Mesenchymal stem cell (in vitro differentiated cells and primary cell): ENCODE measurements at regions not wholly inside any gene's neighbourhood (a gene's known extent, or its start where the extent isn't known, plus 50 kb on each side); places are given as distances from the start of the nearest gene placed in this dataset.

ENCODE experiments used
- DNase-seq: peaks from one replicate; pipeline ENCODE4 v3.0.0-alpha.2; 2013
- H2AFZ ChIP-seq: one replicate; pipeline ENCODE4 v1.6.1; 2013; ENCODE audit warnings: low read depth, mild to moderate bottlenecking, control low read depth, inconsistent platforms, low read length, moderate library complexity
- H2AK5ac ChIP-seq: 2 replicates; pipeline ENCODE4 v1.6.1; 2013; ENCODE audit warnings: low read length, moderate library complexity, mild to moderate bottlenecking, inconsistent platforms; ENCODE audit not compliant: severe bottlenecking
- H2BK120ac ChIP-seq: one replicate; pipeline ENCODE4 v1.6.1; 2013; ENCODE audit warnings: low read depth, mild to moderate bottlenecking, inconsistent platforms, low read length, moderate library complexity
- H2BK12ac ChIP-seq, 2 experiments: one replicate each; pipeline ENCODE4 v1.6.1; 2013; ENCODE audit warnings: inconsistent platforms in 2 of 2, low read length in 2 of 2, mild to moderate bottlenecking in 2 of 2, moderate library complexity in 2 of 2, control low read depth in 1 of 2
- H2BK15ac ChIP-seq: one replicate; pipeline ENCODE4 v1.6.1; 2013; ENCODE audit warnings: mild to moderate bottlenecking, low read depth, inconsistent platforms; ENCODE audit not compliant: poor library complexity, severe bottlenecking
- H2BK5ac ChIP-seq: 2 replicates; pipeline ENCODE4 v1.6.1; 2013; ENCODE audit warnings: low read depth, mild to moderate bottlenecking, low read length, control low read depth, inconsistent platforms; ENCODE audit not compliant: poor library complexity, severe bottlenecking
- H3K14ac ChIP-seq, 2 experiments: one replicate each; pipeline ENCODE4 v1.6.1; 2013; ENCODE audit warnings: inconsistent platforms in 2 of 2, low read length in 2 of 2, control low read depth in 1 of 2, mild to moderate bottlenecking in 1 of 2, moderate library complexity in 1 of 2
- H3K18ac ChIP-seq, 2 experiments: one replicate each; pipeline ENCODE4 v1.6.1; 2013; ENCODE audit warnings: inconsistent platforms in 2 of 2, low read length in 2 of 2, control low read depth in 1 of 2, low read depth in 1 of 2, mild to moderate bottlenecking in 1 of 2
- H3K23ac ChIP-seq, 2 experiments: one replicate each; pipeline ENCODE4 v1.6.1; 2013; ENCODE audit warnings: inconsistent platforms in 2 of 2, low read length in 2 of 2, mild to moderate bottlenecking in 2 of 2, moderate library complexity in 2 of 2, control low read depth in 1 of 2
- H3K27ac ChIP-seq: 2 replicates; pipeline ENCODE4 v1.5.1; 2013; ENCODE audit warnings: mild to moderate bottlenecking, moderate library complexity, low read length, control low read depth, inconsistent platforms; ENCODE audit not compliant: poor library complexity, severe bottlenecking
- H3K27me3 ChIP-seq, 2 experiments: 2 replicates each; pipeline versions ENCODE4 v1.6.1 to v1.7.0; 2013; ENCODE audit warnings: low read length in 2 of 2, mild to moderate bottlenecking in 2 of 2, moderate library complexity in 2 of 2, control low read depth in 1 of 2, inconsistent platforms in 1 of 2; ENCODE audit not compliant: control insufficient read depth in 1 of 2, insufficient read depth in 1 of 2
- H3K36me3 ChIP-seq, 2 experiments: 2 replicates each; pipeline versions ENCODE4 v1.6.1 to v1.7.0; 2013; ENCODE audit warnings: low read length in 2 of 2, control low read depth in 1 of 2, inconsistent platforms in 1 of 2, low read depth in 1 of 2, mild to moderate bottlenecking in 1 of 2; ENCODE audit not compliant: insufficient read depth in 2 of 2, control insufficient read depth in 1 of 2
- H3K4ac ChIP-seq, 2 experiments: one replicate each; pipeline ENCODE4 v1.6.1; 2013; ENCODE audit warnings: inconsistent platforms in 2 of 2, low read length in 2 of 2, mild to moderate bottlenecking in 2 of 2, moderate library complexity in 2 of 2, control low read depth in 1 of 2, low read depth in 1 of 2
- H3K4me1 ChIP-seq: 2 replicates; pipeline ENCODE4 v1.6.1; 2013; ENCODE audit warnings: low read depth, low read length, control low read depth; ENCODE audit not compliant: control insufficient read depth, insufficient read depth
- H3K4me2 ChIP-seq: 2 replicates; pipeline ENCODE4 v1.6.1; 2013; ENCODE audit warnings: low read length, mild to moderate bottlenecking, inconsistent platforms; ENCODE audit not compliant: poor library complexity, severe bottlenecking
- H3K4me3 ChIP-seq, 2 experiments: 2 replicates each; pipeline versions ENCODE4 v1.5.1 to v1.7.0; 2013; ENCODE audit warnings: low read length in 2 of 2, mild to moderate bottlenecking in 2 of 2, control low read depth in 1 of 2, low read depth in 1 of 2; ENCODE audit not compliant: insufficient read depth in 1 of 2
- H3K79me1 ChIP-seq: replicated peaks from 2 replicates; pipeline ENCODE4 v1.6.1; 2013; ENCODE audit warnings: mild to moderate bottlenecking, control low read depth, low read length, inconsistent platforms; ENCODE audit not compliant: poor library complexity, severe bottlenecking
- H3K9ac ChIP-seq: 2 replicates; pipeline ENCODE4 v1.7.0; 2013; ENCODE audit warnings: mild to moderate bottlenecking, low read length, moderate library complexity
- H3K9me3 ChIP-seq: 2 replicates; pipeline ENCODE4 v1.7.0; 2013; ENCODE audit warnings: mild to moderate bottlenecking, low read length; ENCODE audit not compliant: control insufficient read depth
- H4K8ac ChIP-seq: one replicate; pipeline ENCODE4 v1.6.1; 2013; ENCODE audit warnings: inconsistent platforms, mild to moderate bottlenecking, low read length, moderate library complexity
- H4K91ac ChIP-seq: one replicate; pipeline ENCODE4 v1.6.1; 2013; ENCODE audit warnings: mild to moderate bottlenecking, low read length, inconsistent platforms
- WGBS: methylation state at CpG from one replicate; pipeline ENCODE4 v1.1.7; 2013; ENCODE audit warnings: mixed read lengths; 5-methylcytosine and 5-hydroxymethylcytosine counted together

DNA sequence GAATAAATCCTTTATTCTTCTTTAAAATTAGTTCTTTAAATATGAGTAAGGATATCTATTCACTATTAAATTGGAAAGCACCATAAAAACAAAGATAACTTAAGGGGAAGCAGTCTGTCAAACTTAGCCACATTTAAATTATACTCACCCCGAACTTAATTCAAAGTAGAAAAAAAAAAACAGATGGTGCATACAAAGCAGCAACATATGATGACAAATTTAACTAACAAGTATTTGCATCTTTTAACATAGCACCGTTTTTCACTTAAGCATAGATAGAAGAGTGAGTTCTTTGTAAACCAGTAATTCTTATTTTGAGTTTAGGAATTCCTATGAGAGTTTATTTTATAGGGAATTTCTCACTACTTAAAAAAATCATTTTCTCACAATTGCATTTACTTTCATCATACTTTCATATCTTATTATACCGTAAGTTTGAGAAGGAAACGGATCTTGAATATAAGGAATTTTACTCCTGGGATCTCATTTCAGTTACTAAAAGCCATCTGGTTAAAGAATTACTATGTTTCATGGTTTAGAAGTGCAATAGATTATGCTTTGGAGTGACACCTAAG is 828.2 kb upstream of the MAP3K7 start:
- no peaks in the 10 kb centered on the region for H3K36me3 ChIP-seq
- H3K27ac ChIP-seq = no peak overlapping the region
- no peak overlapping the region for H3K18ac ChIP-seq
- no peak overlapping the region for H3K9ac ChIP-seq
- no peak overlapping the region for H2BK12ac ChIP-seq
- H2AFZ ChIP-seq = no peak overlapping the region
- no peak overlapping the region for H3K14ac ChIP-seq
- DNase-seq = no peak
- H3K23ac ChIP-seq = no peak overlapping the region
- no peak overlapping the region for H3K4me2 ChIP-seq
- H3K9me3 ChIP-seq = peaks cover 26% of the 10 kb centered on the region
- H3K4me1 ChIP-seq = no peaks in the 10 kb centered on the region
- no peaks in the 10 kb centered on the region for H3K27me3 ChIP-seq
- H3K4ac ChIP-seq = no peak overlapping the region
- WGBS = 80% methylated on average over 1 of the region's 4 CpGs
- no peak overlapping the region for H2BK120ac ChIP-seq
- no peak overlapping the region for H2BK15ac ChIP-seq
- no peak overlapping the region for H2AK5ac ChIP-seq
- no peaks in the 10 kb centered on the region for H3K79me1 ChIP-seq
- no peak overlapping the region for H2BK5ac ChIP-seq
- no peak overlapping the region for H4K91ac ChIP-seq
- no peak overlapping the region for H4K8ac ChIP-seq
- H3K4me3 ChIP-seq = no peak overlapping the region

DNA sequence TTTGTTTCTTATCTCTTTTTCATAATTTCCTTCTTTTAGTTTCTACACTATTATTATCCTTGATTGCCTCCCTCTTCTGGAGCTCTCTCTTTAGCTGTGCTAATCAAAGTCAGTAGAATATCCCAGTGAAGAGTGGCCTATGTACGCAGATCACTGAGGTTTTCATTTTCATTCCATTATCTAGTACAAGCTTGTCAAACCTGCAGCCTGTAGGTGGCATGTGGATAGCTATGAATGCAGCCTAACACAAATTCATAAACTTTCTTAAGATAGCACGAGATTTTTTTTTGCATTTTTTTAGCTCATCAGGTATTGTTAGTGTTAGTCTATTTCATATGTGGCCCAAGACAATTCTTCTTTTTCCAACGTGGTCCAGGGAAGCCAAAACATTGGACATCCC is 825.7 kb upstream of the MAP3K7 start:
- H2BK12ac ChIP-seq = no peak overlapping the region
- H3K27ac ChIP-seq = no peak overlapping the region
- 100% methylated on average over 1 of the region's 3 CpGs for WGBS
- no peak overlapping the region for H4K91ac ChIP-seq
- no peaks in the 10 kb centered on the region for H3K4me1 ChIP-seq
- H3K14ac ChIP-seq = no peak overlapping the region
- DNase-seq = no peak
- peaks cover 15% of the 10 kb centered on the region for H3K9me3 ChIP-seq
- H2AK5ac ChIP-seq = no peak overlapping the region
- H3K79me1 ChIP-seq = no peaks in the 10 kb centered on the region
- H4K8ac ChIP-seq = no peak overlapping the region
- no peak overlapping the region for H3K23ac ChIP-seq
- H2BK5ac ChIP-seq = no peak overlapping the region
- H2BK15ac ChIP-seq = no peak overlapping the region
- H3K18ac ChIP-seq = no peak overlapping the region
- H2BK120ac ChIP-seq = no peak overlapping the region
- no peak overlapping the region for H3K4ac ChIP-seq
- no peak overlapping the region for H2AFZ ChIP-seq
- no peak overlapping the region for H3K4me2 ChIP-seq
- no peaks in the 10 kb centered on the region for H3K27me3 ChIP-seq
- no peaks in the 10 kb centered on the region for H3K36me3 ChIP-seq
- H3K4me3 ChIP-seq = no peak overlapping the region
- H3K9ac ChIP-seq = no peak overlapping the region

- no peak for DNase-seq
- Histone ChIP-seq H3K14ac (no peak overlapping the region), H2AFZ (no peak overlapping the region)
These were observed 820.8 kb upstream of the MAP3K7 start for GRCh38 chr6:91407706-91408105.

GRCh38 chr6:91392951-91393350 is 806.1 kb upstream of the MAP3K7 start:
- H3K4ac ChIP-seq = no peak overlapping the region
- no peak overlapping the region for H3K4me2 ChIP-seq
- H3K9ac ChIP-seq = no peak overlapping the region
- no peaks in the 10 kb centered on the region for H3K36me3 ChIP-seq
- no peak overlapping the region for H2AK5ac ChIP-seq
- DNase-seq = no peak
- H3K18ac ChIP-seq = no peak overlapping the region
- H3K14ac ChIP-seq = no peak overlapping the region
- no peak overlapping the region for H2BK15ac ChIP-seq
- no peaks in the 10 kb centered on the region for H3K79me1 ChIP-seq
- no peaks in the 10 kb centered on the region for H3K4me1 ChIP-seq
- H3K9me3 ChIP-seq = peaks cover 11% of the 10 kb centered on the region
- H4K8ac ChIP-seq = no peak overlapping the region
- H2BK120ac ChIP-seq = no peak overlapping the region
- no peak overlapping the region for H4K91ac ChIP-seq
- H2AFZ ChIP-seq = no peak overlapping the region
- H2BK5ac ChIP-seq = no peak overlapping the region
- H3K27ac ChIP-seq = no peak overlapping the region
- no peak overlapping the region for H2BK12ac ChIP-seq
- H3K23ac ChIP-seq = no peak overlapping the region
- no peaks in the 10 kb centered on the region for H3K27me3 ChIP-seq
- no peak overlapping the region for H3K4me3 ChIP-seq

More at GRCh38 chr6:91407706-91408105, 820.8 kb upstream of the MAP3K7 start:
- no peaks in the 10 kb centered on the region for H3K36me3 ChIP-seq
- H3K79me1 ChIP-seq = no peaks in the 10 kb centered on the region
- H4K8ac ChIP-seq = no peak overlapping the region
- 90% methylated on average over 3 of the region's 3 CpGs for WGBS
- no peak overlapping the region for H3K9ac ChIP-seq
- H3K4ac ChIP-seq = no peak overlapping the region
- H3K27ac ChIP-seq = no peak overlapping the region
- no peak overlapping the region for H2BK120ac ChIP-seq
- H2BK12ac ChIP-seq = no peak overlapping the region
- H3K18ac ChIP-seq = no peak overlapping the region
- no peak overlapping the region for H2BK15ac ChIP-seq
- no peak overlapping the region for H3K4me2 ChIP-seq
- no peak overlapping the region for H3K4me3 ChIP-seq
- no peak overlapping the region for H2BK5ac ChIP-seq
- peaks cover 15% of the 10 kb centered on the region for H3K9me3 ChIP-seq
- no peak overlapping the region for H2AK5ac ChIP-seq
- no peak overlapping the region for H3K23ac ChIP-seq
- no peaks in the 10 kb centered on the region for H3K4me1 ChIP-seq
- H3K27me3 ChIP-seq = no peaks in the 10 kb centered on the region
- no peak overlapping the region for H4K91ac ChIP-seq
